ENCODE measurements at regions not wholly inside any gene's neighbourhood (a gene's known extent, or its start where the extent isn't known, plus 50 kb on each side); places are given as distances from the start of the nearest gene placed in this dataset.
"Not testable (repeated sequence)": the region's sequence is repeated elsewhere in the genome, so short reads cannot be mapped to it uniquely, and the experiment has no call there.

GRCh38 chr10:9453871-9454270 lies 1399.4 kb downstream of the GATA3 start:
- not testable (repeated sequence) for DNase-seq

- DNase-seq = no peak
Observed at GRCh38 chr10:9469663-9470205, 1415.2 kb downstream of the GATA3 start.

GRCh38 chr10:9470581-9470980 lies 1416.1 kb downstream of the GATA3 start:
- no peak for DNase-seq

- no peak for DNase-seq
Observed at GRCh38 chr10:9501944-9502343, 1447.5 kb downstream of the GATA3 start.

GRCh38 chr10:9504227-9504626 lies 1449.7 kb downstream of the GATA3 start:
- DNase-seq = no peak

- no peak for DNase-seq
Observed at GRCh38 chr10:9505546-9505945, 1451.1 kb downstream of the GATA3 start.

GRCh38 chr10:9508606-9509005 lies 1454.1 kb downstream of the GATA3 start:
- DNase-seq = no peak

- DNase-seq = no peak
Observed at GRCh38 chr10:9510626-9511025, 1456.1 kb downstream of the GATA3 start.

GRCh38 chr10:9515922-9516321 lies 1461.4 kb downstream of the GATA3 start:
- DNase-seq = no peak

GRCh38 chr10:9535744-9536143 lies 1481.3 kb downstream of the GATA3 start:
- DNase-seq = no peak

GRCh38 chr10:9545073-9545472 lies 1472.6 kb upstream of the CELF2 start:
- no peak for DNase-seq

- no peak for DNase-seq
Observed at GRCh38 chr10:9547936-9548904, 1469.5 kb upstream of the CELF2 start.

GRCh38 chr10:9550810-9551209 lies 1466.9 kb upstream of the CELF2 start:
- no peak for DNase-seq

- no peak for DNase-seq
Observed at GRCh38 chr10:9554321-9554720, 1463.4 kb upstream of the CELF2 start.

GRCh38 chr10:9560976-9561375 lies 1456.7 kb upstream of the CELF2 start:
- DNase-seq = no peak

GRCh38 chr10:9561821-9562505 lies 1455.7 kb upstream of the CELF2 start:
- no peak for DNase-seq

GRCh38 chr10:9577746-9578145 lies 1439.9 kb upstream of the CELF2 start:
- DNase-seq = no peak

GRCh38 chr10:9579110-9579705 lies 1438.5 kb upstream of the CELF2 start:
- no peak for DNase-seq

- DNase-seq = not testable (repeated sequence)
Observed at GRCh38 chr10:9582803-9583202, 1434.9 kb upstream of the CELF2 start.

GRCh38 chr10:9596368-9596920 lies 1421.2 kb upstream of the CELF2 start:
- DNase-seq = no peak

- no peak for DNase-seq
Observed at GRCh38 chr10:9602998-9603397, 1414.7 kb upstream of the CELF2 start.

- no peak for DNase-seq
Observed at GRCh38 chr10:9603972-9604371, 1413.7 kb upstream of the CELF2 start.

- no peak for DNase-seq
Observed at GRCh38 chr10:9605231-9605630, 1412.4 kb upstream of the CELF2 start.
